ENCODE measurements at regions not wholly inside any gene's neighbourhood (a gene's known extent, or its start where the extent isn't known, plus 50 kb on each side); places are given as distances from the start of the nearest gene placed in this dataset.

- no peak for DNase-seq (ENCODE audit: extremely low read depth, low read depth)
Observed at GRCh38 chr13:30034458-30034795, 184.0 kb upstream of the UBL3 start.

- DNase-seq (ENCODE audit: extremely low read depth, low read depth): no peak
Observed at GRCh38 chr13:30033681-30034457, 183.5 kb upstream of the UBL3 start.

- DNase-seq (ENCODE audit: extremely low read depth, low read depth): no peak
Observed at GRCh38 chr13:30032263-30032662, 181.8 kb upstream of the UBL3 start.

GRCh38 chr13:30031488-30031887, 181.1 kb upstream of the UBL3 start:
- DNase-seq (ENCODE audit: extremely low read depth, low read depth): no peak

GRCh38 chr13:30030141-30030750, 179.8 kb upstream of the UBL3 start:
- DNase-seq (ENCODE audit: extremely low read depth, low read depth): no peak

GRCh38 chr13:30027569-30028455, 177.4 kb upstream of the UBL3 start:
- no peak for DNase-seq (ENCODE audit: extremely low read depth, low read depth)

- DNase-seq (ENCODE audit: extremely low read depth, low read depth): no peak
Observed at GRCh38 chr13:30026909-30027308, 176.5 kb upstream of the UBL3 start.

GRCh38 chr13:30026093-30026492, 175.7 kb upstream of the UBL3 start:
- no peak for DNase-seq (ENCODE audit: extremely low read depth, low read depth)

- no peak for DNase-seq (ENCODE audit: extremely low read depth, low read depth)
Observed at GRCh38 chr13:30025351-30025750, 174.9 kb upstream of the UBL3 start.

- no peak for DNase-seq (ENCODE audit: extremely low read depth, low read depth)
Observed at GRCh38 chr13:30024125-30024865, 173.9 kb upstream of the UBL3 start.

- no peak for DNase-seq (ENCODE audit: extremely low read depth, low read depth)
Observed at GRCh38 chr13:30023196-30023895, 172.9 kb upstream of the UBL3 start.

GRCh38 chr13:30022796-30023195, 172.4 kb upstream of the UBL3 start:
- no peak for DNase-seq (ENCODE audit: extremely low read depth, low read depth)

GRCh38 chr13:30022256-30022655, 171.8 kb upstream of the UBL3 start:
- no peak for DNase-seq (ENCODE audit: extremely low read depth, low read depth)

GRCh38 chr13:30021611-30022010, 171.2 kb upstream of the UBL3 start:
- DNase-seq (ENCODE audit: extremely low read depth, low read depth): no peak

- DNase-seq (ENCODE audit: extremely low read depth, low read depth): no peak
Observed at GRCh38 chr13:30020726-30021312, 170.4 kb upstream of the UBL3 start.

GRCh38 chr13:30019648-30020626, 169.5 kb upstream of the UBL3 start:
- DNase-seq (ENCODE audit: extremely low read depth, low read depth): no peak

GRCh38 chr13:30017880-30018279, 167.5 kb upstream of the UBL3 start:
- DNase-seq (ENCODE audit: extremely low read depth, low read depth): no peak

- no peak for DNase-seq (ENCODE audit: extremely low read depth, low read depth)
Observed at GRCh38 chr13:30016398-30016797, 166.0 kb upstream of the UBL3 start.

GRCh38 chr13:30009411-30009810, 159.0 kb upstream of the UBL3 start:
- DNase-seq (ENCODE audit: extremely low read depth, low read depth): no peak
